ENCODE measurements at regions not wholly inside any gene's neighbourhood (a gene's known extent, or its start where the extent isn't known, plus 50 kb on each side); places are given as distances from the start of the nearest gene placed in this dataset.

DNA sequence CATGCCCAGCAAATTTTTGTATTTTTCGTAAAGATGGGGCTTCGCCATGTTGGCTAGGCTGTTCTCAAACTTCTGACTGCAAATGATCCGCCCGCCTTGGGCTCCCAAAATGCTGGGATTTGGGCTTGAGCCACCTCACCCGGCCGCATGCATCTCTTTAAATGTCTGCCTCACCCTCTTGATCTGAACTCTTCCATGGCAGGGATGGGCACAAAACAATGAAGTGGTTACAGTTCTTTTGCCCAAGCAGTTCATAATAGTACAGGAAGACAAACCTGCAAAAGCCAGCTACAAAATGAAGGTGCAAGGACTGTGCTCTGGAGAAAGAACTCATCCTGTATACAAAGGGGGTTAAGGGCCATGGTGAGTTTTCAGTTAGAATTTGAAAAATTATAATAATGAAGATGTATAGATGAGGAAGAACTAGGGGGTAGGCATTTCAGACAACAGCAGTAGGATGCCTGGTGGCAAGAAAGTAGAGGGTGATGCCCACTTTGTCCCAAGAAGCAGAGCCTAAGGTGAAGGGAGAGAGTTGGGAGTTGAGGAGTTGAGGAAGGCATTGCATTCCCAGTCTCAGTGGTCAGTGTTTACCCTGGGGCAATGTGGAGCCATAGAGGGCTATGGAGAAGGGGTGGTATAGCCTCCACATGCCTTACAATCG, 160.8 kb upstream of the MYCN start:
- DNase-seq (ENCODE audit: low read depth, low spot score), result no peak

DNA sequence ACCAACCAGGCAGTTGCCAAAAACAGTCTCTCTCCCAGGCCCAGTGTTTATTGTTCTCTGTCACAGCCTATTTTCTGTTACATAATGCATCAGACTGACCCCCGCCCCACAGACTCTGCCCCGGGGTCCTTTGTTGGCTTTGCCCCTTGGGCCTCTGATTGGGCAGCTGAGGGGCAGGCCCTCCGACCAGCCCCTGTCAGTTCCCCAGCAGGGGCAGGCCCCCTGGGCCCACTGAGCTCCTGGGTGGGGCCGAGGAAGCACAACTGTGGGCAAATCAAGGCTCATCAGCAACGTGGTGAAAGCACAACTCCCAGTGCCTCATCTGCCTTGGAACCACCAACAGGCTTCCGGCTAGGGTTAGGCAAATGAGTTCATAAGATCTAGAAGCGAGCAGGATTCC, 160.1 kb upstream of the MYCN start:
- no peak for DNase-seq (ENCODE audit: low read depth, low spot score)

DNA sequence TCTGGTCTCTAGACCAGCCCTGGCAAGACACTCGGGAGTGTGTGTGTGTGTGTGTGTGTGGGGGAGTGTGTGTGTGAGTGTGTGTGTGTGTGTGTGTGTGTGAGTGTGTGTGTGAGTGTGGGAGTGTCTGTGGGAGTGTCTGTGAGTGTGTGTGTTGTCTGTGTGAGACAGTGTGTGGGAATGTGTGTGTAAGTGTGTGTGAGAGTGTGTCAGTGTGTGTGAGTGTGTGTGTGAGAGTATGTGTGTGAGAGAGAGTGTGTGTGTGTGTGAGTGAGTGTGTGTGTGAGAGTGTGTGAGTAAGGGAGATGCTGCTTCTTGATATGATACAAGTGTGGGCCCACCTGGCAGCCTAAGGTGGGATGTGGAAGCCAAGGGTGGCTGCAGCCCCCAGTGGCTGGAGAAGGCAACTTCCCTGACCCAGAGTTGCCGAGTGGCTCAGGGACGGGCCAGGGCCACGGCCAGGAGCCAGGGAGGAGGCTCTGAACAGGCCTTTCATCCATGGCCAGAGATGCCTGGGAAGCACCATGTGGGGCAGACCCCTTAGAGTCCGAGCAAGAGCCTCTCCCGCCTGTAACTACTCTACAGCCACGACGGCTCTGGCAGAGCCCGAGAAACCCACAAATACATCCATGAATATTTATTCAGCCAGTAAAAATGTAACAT, 159.3 kb upstream of the MYCN start:
- DNase-seq (ENCODE audit: low read depth, low spot score), result no peak

DNA sequence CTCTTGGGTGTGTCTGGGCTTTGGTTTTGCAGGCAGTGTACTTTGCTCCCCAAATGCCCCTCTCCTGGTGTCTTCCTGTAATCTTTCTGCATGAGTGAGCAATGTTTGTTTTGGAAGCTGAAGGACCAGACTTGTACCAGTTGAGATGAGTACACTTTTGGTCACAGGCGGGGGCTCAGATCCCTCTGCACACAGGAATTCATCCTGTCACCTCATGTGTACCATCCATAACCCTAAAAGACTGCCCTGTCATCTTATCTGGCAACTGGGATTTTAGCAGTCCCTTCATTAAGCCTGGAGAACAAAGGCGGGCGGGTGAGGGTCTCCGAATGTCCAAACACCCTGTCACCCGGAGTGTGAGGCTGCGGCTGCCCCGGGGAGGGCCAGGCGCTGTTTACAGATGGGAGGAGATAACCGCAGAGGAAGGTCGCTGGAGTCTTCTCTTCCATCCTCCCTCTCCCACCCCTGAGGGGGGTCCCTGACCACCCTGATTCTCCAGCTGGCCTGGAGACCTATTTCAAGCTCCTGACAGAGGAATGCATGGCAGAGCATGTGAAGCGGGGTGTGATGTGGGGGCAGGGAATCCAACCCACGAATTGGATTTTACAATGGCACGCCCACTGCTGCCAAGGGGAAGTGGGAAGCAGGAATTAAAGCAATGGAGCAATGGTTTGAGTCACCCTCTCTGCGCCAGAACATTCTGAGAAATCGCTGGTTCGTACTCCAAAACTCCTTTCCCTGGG, 158.2 kb upstream of the MYCN start:
- no peak for DNase-seq (ENCODE audit: low read depth, low spot score)

DNA sequence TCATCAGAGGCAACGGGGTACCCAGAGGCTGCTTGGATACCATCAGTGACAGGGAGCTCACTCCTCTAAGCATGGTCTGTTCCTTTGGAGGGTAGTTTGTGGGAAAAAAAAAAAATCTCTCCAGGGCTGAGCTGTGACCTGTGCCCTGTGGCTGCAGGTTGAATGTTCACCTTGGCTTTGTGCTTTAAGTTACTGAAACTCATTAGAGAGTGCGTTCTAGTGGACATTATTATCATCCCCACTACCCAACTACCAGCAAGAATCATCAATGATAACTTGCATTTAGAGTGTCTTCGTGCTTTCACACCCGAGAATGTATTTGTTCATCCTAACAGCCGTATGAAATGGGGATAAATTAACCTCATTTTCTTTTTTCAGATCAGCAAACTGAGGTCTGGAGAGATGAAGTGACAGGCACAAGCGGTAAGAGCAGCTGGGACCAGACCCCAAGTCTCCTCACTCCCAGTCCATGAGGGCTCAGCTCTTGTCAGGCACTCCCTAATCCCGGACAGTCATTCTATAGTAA, 157.5 kb upstream of the MYCN start:
- no peak for DNase-seq (ENCODE audit: low read depth, low spot score)

DNA sequence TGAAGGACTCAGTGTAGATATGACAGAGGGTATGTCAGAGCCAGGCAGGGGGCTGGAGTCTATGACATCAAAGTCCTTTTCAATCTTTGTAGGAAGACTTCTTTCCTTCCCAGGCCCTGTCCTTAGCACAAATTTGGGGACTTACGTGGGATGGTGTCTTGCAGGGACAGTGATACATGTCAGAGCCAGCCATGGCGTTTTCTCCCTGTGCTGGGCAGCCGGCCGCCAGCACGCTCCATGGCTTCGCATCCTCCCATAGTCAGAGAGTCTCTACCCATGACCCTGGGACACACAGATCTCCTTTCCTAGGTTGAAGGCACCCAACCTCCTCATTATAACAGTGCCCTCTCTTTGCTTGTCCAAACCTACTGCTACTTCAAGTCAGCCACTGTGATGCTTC, 156.9 kb upstream of the MYCN start:
- no peak for DNase-seq (ENCODE audit: low read depth, low spot score)

DNA sequence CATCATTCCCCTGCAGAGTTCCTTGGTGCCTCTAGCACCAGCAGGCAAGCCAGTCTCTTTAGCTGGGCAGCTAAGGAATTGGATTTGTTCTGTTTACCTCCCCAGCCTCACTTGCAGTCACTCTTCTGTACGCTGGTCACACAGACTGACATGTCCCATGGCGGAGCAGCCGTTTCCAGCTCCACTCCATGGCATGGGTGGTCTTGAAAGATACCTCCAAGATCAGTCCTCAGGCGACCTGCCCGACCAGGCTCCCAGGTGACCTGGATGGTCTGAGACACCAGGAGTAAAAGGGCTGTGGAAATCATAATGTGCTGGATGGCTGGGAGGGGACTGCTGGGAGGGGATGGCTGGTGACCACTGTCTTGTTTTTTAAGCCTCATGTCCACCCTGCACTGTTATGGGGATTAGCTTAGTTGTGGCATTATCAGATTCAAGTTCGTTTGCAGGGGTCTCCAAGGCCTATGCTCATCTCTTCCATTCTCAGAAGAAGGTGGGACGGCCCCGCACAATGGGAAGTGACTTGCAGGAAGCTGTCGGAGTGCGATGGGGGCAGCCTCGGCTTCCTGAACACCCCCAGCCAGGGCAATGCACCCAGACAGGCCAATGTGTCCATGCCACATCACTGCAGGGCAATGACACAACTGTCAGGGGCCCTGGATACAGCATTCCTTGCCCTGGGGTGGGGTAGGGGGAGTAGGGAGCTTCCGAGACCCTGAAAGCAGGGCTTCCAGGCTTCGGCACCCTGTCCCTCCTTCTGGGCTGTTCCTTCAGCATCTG, 156.1 kb upstream of the MYCN start:
- DNase-seq (ENCODE audit: low read depth, low spot score), result no peak

DNA sequence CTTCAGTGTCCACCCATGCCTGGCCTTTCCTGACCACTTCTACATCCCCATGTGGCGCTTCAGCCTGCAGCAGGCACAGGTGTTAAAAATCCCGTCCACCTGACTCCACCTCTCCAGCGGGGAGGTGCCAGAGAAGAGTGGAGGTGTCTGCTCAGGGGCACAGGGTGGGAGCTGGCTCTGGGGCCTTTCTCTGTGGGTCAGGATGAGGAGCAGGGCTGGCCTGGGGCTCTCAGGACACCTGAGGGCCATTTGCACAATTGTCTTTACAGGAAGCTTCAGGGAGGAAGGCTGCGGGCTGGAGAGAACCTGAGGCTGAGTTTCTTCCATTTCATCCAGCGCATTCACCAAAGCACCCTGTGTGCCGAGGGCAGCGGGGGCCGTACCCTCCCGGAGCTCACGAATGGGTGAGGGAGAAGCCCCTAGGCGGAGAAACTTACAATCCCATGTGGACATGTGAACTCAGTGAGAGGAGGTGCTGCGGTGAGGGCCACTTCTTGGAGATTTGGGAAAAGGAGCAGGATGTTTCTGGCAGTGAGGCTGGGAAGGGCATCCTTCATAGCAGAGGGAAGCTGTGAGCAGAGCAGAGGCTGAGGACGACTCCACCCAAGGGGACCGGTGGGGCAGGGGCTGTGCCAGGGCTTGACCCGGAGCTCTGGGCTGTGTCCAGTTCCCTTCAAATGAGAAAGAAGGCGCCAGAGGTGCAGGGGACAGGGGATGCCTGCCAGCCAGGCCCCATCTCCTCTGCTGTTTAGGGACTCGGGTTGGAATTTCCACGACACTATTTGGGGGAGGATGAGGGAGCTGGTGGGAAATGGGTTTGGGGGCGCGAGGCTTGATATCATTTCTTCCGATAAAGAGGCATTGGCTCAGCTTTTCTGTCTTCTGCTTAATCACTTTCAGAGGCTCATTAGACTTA, 155.2 kb upstream of the MYCN start:
- no peak for DNase-seq (ENCODE audit: low read depth, low spot score)

DNA sequence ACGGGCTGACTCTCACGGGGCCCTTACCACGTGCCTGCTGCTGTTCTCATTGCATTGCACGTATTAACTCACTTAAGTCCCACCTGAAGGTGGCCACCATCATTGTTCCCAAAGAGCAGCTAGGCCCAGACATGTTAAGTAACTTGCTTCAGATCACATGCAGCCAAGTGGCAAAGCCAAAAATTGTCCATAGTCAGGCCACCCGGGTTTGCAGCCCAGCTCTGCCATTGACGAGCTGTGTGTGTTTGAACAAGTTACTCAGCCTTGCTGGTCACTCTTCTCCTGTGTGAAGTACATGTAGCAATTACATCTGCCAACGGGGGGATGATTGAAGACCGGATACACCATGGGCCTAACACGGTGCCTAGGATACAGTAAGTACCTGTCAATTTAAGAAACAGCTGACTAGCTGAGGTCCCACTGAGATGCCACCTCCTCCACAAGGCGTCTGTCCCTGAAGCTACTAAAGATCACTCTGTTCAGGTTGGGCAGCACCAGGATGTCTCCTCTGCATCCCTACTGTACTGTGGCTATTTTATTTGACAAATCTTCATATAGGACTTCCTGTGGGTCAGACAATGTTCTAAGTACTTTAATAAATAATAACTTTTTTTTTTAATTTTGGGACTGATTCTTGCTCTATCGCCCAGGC, 154.2 kb upstream of the MYCN start:
- DNase-seq (ENCODE audit: low read depth, low spot score), result no peak

DNA sequence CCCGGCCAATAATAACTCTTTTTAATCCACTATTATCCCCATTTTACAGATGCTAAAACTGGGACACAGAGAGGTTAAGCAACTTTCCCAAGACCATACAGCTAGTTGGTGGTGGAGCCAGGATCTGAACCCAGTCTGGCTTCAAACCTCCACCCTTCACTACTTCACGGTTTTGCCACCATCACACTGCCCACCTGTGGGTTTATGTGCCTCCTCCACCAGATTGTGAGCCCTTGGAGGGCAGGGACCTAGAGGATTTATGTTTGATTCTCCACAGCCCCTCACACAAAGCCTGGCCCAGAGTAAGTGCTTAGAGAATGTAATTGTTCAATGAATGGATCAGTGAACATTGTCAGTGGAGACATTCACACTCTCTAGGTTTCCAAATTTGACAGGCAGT, 153.4 kb upstream of the MYCN start:
- DNase-seq (ENCODE audit: low read depth, low spot score), result no peak

DNA sequence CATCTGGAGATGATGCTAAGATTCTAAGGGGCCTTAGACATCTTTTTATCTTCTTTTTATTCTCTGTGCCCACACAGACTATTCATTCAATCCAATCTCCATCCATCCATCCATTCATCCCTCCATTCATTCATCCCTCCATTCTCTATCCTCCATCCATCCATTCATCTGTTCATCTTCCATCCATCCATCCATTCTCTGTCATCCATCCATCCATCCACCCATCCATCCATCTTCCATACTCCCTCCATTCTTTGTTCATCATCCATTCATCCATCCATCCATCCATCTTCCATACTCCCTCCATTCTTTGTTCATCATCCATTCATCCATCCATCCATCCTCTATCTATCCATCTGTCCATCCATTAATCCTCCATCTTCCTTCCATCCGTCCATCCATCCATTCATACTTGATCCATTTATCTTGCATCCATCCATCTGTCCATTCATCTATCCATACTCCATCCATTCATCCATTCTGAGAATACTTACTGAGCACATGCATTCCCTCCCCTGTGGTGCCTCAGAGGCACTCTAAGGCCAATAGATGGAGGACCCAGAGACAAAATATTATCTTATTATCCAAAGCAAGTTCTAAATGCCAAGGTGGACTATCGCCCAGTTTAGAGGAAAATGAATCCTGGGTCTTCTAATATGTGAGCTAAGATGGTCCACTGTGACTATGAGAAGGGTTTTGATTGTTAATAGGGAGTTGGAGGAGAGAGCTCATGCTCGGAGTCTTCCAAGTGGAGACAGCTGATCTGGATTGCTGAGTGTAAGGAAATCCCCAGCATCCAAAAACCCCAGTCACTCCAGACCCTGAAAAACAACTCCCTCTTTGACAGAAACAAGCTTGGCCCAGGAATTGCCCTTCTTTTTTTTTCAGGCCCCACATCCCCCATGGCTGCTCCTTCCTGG, 152.6 kb upstream of the MYCN start:
- no peak for DNase-seq (ENCODE audit: low read depth, low spot score)

DNA sequence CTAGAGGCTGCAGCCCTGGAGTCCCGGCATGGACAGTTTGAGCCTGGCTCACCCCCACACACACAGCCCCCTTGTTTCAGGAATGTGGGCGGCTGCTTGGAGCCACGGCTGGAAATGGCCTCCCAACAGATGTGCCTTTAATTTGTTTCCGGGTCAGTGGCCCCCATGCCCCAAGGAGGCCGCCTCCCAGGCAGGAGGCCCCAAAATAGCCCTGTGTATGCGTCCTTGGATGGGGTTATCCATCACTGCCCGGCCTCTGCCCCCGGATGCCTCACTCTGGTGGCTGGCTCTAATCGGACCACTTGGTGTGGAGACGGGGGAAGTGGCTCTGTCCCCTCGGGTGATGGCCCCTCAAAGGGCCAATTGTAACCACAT, 151.9 kb upstream of the MYCN start:
- DNase-seq (ENCODE audit: low read depth, low spot score), result no peak

DNA sequence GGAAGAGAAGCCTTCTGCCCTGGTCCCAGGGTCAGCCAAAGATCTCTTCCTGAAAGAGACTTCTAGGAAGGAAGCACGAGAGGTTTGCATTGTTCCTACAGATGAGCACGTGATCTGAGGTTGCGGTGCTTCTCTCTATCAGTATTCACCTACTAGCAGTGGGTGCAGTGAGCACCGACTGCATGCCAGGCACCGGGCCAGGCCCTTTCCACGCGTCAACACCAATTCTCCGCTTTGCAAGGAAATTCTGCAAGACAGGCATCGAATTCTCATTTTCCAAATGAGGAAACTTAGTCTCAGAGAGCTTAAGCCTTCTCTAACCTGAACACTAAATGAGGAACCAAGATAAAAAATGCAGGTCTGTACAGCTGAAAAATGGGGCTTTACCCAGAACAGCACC, 151.5 kb upstream of the MYCN start:
- DNase-seq (ENCODE audit: low read depth, low spot score), result no peak

DNA sequence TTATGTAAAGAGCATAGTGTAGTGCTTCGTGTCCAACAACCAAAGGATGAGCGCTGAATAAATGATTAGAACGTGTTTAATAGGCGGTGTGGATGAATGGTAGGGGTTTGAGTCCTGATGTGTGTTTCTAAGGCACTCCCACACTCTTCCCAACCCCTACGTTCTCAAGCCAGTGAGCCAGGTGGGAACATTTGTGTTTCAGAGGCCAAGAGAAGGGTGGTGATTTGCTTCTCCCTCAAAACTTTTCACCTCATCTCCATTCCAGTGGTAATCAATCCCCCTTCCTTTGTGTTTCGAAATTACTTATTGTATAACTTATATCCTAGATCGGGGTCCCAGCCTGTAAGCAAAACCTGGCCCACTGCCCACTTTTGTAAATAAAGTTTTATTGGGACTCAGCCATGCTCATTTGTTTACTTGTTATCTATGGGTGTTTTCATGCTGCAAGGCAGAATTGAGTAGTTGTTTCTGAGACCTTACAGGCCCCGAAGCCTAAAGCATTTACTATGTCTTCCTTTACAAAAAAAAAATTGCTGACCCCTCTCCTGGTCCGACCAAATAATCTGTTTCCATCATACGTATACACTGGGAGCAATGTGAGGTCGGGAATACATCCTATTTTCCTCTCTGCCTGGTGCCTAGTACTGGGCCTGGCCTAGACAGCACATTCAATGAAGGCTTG, 150.8 kb upstream of the MYCN start:
- no peak for DNase-seq (ENCODE audit: low read depth, low spot score)

DNA sequence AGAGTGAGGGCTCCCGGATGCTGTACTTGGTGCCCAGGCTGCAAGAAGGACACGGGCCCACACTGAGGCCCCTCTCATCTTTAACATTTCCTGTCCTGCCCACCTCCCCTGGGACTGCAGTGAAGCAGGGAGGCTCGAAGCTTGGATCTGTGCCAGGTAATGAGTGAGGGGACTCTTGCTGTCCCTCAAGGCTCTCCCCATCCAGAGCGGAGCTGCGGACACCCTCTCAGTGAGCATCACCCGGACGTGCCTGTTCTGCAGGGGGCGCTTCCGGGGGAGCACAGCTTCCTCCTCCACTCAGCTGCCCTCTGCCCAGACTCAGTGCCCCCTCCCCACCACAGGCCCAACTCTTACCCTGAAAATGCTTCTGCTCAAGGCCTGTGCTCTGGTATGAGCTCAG, 150.0 kb upstream of the MYCN start:
- DNase-seq (ENCODE audit: low read depth, low spot score), result no peak

DNA sequence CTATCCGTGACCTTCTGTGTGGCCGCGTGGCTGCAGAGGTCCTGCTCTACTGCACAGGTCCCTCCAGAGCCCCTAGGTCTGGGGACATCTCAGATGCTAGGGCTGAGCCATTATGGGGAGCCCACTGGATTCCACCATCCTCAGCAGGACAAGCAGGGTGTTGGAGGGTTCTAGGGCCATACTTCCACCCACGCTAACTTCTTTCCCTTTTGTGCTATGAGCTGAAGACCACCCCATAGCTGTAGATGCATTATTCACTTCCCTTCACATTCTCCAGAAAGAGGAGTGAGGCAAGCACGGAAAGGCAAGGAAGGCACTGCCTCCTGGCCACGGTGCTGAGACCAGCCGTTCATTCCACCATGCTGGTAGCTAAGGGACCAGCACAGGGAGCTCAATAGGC, 149.5 kb upstream of the MYCN start:
- DNase-seq (ENCODE audit: low read depth, low spot score), result no peak

DNA sequence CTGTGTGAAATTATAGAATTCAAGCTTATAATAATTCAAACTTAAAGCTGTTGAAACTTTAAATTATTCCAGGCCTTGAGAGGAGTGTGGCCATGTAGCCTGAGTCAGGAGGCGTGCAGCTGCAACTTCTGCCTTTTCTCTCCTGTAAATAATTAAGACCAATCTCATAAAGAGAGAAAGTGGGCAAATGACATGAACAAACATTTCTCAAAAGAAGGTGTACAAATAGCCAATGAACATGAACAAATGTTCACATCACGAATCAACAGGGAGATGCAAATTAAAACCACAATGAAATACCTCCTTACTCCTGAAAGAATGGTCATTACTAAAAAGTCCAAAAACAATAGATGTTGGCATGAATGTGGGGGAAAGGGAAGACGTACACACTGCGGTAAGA, 149.1 kb upstream of the MYCN start:
- DNase-seq (ENCODE audit: low read depth, low spot score), result no peak

DNA sequence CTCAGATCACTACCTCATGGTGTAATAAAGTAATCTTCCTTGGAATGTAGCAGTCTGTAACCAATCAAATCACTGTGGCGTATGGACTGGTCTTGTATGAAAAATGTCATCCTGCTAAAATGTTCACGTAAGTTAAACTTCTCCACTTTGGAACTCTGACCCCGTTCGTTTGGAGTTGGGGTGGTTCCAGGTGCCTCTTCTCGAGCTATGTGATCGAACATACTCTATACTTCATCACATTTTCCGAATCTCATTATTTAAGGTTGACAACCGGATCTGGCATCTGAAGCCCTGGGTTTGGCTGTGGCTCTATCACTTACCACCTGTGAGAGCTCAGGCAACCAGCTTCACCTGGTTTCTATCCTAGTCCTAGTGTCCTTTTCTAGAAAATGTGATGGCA, 148.0 kb upstream of the MYCN start:
- DNase-seq (ENCODE audit: low read depth, low spot score), result no peak
